Fibroblast of lung (primary cell): ENCODE measurements at regions not wholly inside any gene's neighbourhood (a gene's known extent, or its start where the extent isn't known, plus 50 kb on each side); places are given as distances from the start of the nearest gene placed in this dataset.

ENCODE experiments used
- DNase-seq, 2 donors: peaks; one replicate each; pipeline versions ENCODE4 v3.0.0 to v3.0.0-alpha.2; 2010; ENCODE audit warnings: low read depth in 2 of 2
- H2AFZ ChIP-seq: 2 replicates; pipeline ENCODE4 v1.5.1; 2012; ENCODE audit warnings: low read length, control low read depth, inconsistent platforms
- H3K27ac ChIP-seq: 2 replicates; pipeline ENCODE4 v1.5.1; 2011; ENCODE audit warnings: low read length, control low read depth; ENCODE audit not compliant: insufficient read depth
- H3K27me3 ChIP-seq: 2 replicates; pipeline ENCODE4 v1.5.1; 2011; ENCODE audit warnings: mild to moderate bottlenecking, low read length; ENCODE audit not compliant: control insufficient read depth, insufficient read depth
- H3K36me3 ChIP-seq: 2 replicates; pipeline ENCODE4 v1.5.1; 2011; ENCODE audit warnings: low read length; ENCODE audit not compliant: control insufficient read depth, insufficient read depth
- H3K4me1 ChIP-seq: 2 replicates; pipeline ENCODE4 v1.5.1; 2011; ENCODE audit warnings: low read length; ENCODE audit not compliant: control insufficient read depth, insufficient read depth; ENCODE audit errors: extremely low read depth
- H3K4me2 ChIP-seq: 2 replicates; pipeline ENCODE4 v1.5.1; 2011; ENCODE audit warnings: low read length, control low read depth; ENCODE audit not compliant: insufficient read depth; ENCODE audit errors: extremely low read depth
- H3K4me3 ChIP-seq, 4 experiments: fragments of 200-600 bp in 1 of 4; sonication (generic) in 1 of 4; replicated peaks in 1 of 4; 2 replicates each; pipeline ENCODE4 v1.5.1; 2011 to 2016; ENCODE audit warnings: low read length in 4 of 4, low read depth in 3 of 4, mild to moderate bottlenecking in 3 of 4, control low read depth in 2 of 4, inconsistent platforms in 1 of 4, mixed read lengths in 1 of 4; ENCODE audit not compliant: insufficient read depth in 1 of 4; ENCODE audit errors: control extremely low read depth in 1 of 4
- H3K79me2 ChIP-seq: 2 replicates; pipeline ENCODE4 v1.5.1; 2012; ENCODE audit warnings: mild to moderate bottlenecking, low read length, inconsistent platforms; ENCODE audit not compliant: control insufficient read depth, insufficient read depth
- H3K9ac ChIP-seq: 2 replicates; pipeline ENCODE4 v1.5.1; 2011; ENCODE audit warnings: mild to moderate bottlenecking, low read length, control low read depth; ENCODE audit not compliant: insufficient read depth
- H3K9me3 ChIP-seq: 2 replicates; pipeline ENCODE4 v1.5.1; 2012; ENCODE audit warnings: low read depth, low read length; ENCODE audit not compliant: control insufficient read depth, insufficient read depth
- H4K20me1 ChIP-seq: 2 replicates; pipeline ENCODE4 v1.5.1; 2011; ENCODE audit warnings: low read length; ENCODE audit not compliant: control insufficient read depth, insufficient read depth; ENCODE audit errors: extremely low read depth
- CTCF ChIP-seq, 2 donors: IDR thresholded peaks in 1 of 2; conservative IDR thresholded peaks in 1 of 2; 1 replicate in 1 of 2; 2 replicates in 1 of 2; pipeline ENCODE4 v1.5.1; 2011 to 2012; ENCODE audit warnings: low read length in 2 of 2, control low read depth in 1 of 2, inconsistent platforms in 1 of 2, low read depth in 1 of 2, mild to moderate bottlenecking in 1 of 2
- EZH2 ChIP-seq: IDR thresholded peaks from 2 replicates; pipeline ENCODE4 v1.5.1; 2012; ENCODE audit warnings: low read length, control low read depth, mild to moderate bottlenecking; ENCODE audit errors: missing control alignments

DNA sequence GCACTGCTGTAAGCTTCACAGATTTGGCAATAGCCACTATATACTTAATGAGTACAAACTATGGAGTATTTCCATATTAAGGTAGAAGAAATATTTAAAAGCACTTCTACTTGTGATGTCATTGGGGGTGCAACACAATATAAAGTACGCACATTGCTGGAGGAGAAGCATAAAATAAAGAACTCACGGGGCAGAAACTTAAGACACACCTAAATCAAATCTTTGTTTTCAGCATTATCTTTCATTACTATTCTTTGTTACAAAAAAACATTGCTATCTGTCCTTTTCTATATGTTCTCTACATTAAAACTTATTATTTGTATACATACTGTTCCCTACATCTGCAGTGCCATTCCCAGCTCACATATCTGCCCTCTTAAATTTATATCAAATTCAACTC lies 93.3 kb upstream of the VPREB1 start:
- H3K27me3 ChIP-seq, result peaks cover 6% of the 10 kb centered on the region

DNA sequence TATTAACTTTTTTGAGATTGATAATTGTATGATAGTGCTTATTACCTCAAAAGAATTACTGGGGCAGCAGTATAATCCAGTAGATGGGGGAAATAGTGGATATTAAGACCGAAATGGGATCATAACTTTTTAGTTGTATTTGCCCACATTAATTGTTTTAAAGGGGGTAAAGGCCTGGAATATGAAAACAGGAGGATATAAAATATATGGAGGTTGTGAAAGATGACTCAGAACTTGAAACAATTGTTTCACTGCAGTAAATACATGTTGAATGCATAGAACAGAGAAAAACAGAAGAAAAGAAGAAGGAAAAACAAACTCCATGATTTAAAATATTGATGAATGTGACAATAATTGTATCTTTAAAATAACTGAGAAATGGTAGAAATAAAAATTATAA lies 94.1 kb upstream of the VPREB1 start:
- Histone ChIP-seq H3K27me3 (peaks cover 6% of the 10 kb centered on the region), H2AFZ (no peak overlapping the region), H3K27ac (no peak overlapping the region), H3K36me3 (no peaks in the 10 kb centered on the region), H3K9ac (no peak overlapping the region), H3K4me2 (no peak overlapping the region), H3K79me2 (no peaks in the 10 kb centered on the region), H4K20me1 (no peaks in the 10 kb centered on the region), H3K4me1 (no peaks in the 10 kb centered on the region), H3K4me3 (no peak overlapping the region), H3K9me3 (no peaks in the 10 kb centered on the region)
- TF ChIP-seq EZH2 (no peak), CTCF (conservative IDR thresholded peaks at IDR 0.05 in 1 of 2, IDR thresholded peaks at IDR 0.05 in 1 of 2; ENCODE audit: low read depth in 1 of 2, low read length in 2 of 2) (no peak)
- no peak for DNase-seq

More for the DNA sequence above, 93.3 kb upstream of the VPREB1 start:
- no peak overlapping the region for H3K27ac ChIP-seq
- no peak overlapping the region for H3K4me3 ChIP-seq
- H3K4me1 ChIP-seq, result no peaks in the 10 kb centered on the region
- no peaks in the 10 kb centered on the region for H4K20me1 ChIP-seq
- TF ChIP-seq CTCF (conservative IDR thresholded peaks at IDR 0.05 in 1 of 2, IDR thresholded peaks at IDR 0.05 in 1 of 2; ENCODE audit: low read depth in 1 of 2, low read length in 2 of 2) (no peak), EZH2 (no peak)
- no peaks in the 10 kb centered on the region for H3K79me2 ChIP-seq
- H3K4me2 ChIP-seq, result no peak overlapping the region
- no peaks in the 10 kb centered on the region for H3K9me3 ChIP-seq
- no peak overlapping the region for H3K9ac ChIP-seq
- H2AFZ ChIP-seq, result no peak overlapping the region
- no peak for DNase-seq
- no peaks in the 10 kb centered on the region for H3K36me3 ChIP-seq

DNA sequence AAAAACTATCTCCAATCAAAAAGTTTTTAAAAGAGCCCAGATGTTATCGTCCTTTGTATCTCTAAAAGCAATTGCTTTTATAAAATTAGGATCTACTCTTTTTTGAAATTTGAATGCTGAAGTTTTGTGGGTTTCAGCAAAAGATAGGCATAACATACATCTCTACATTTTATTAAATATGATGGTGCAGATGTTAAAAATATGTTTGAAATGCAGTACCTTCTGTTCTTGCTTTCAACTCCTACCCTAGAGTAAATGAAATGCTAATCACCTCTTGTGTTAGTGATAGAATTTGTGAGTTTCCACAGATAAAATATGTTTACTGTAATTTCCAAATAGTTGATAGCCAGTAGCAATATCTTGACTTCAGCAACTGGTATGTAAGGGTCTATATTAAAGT lies 95.7 kb upstream of the VPREB1 start:
- no peaks in the 10 kb centered on the region for H3K4me1 ChIP-seq

More for the DNA sequence above, 95.7 kb upstream of the VPREB1 start:
- Histone ChIP-seq H3K4me2 (no peak overlapping the region), H3K9me3 (no peaks in the 10 kb centered on the region), H3K79me2 (no peaks in the 10 kb centered on the region), H3K36me3 (no peaks in the 10 kb centered on the region), H3K9ac (no peak overlapping the region), H3K4me3 (no peak overlapping the region), H3K27me3 (peaks cover 6% of the 10 kb centered on the region), H3K27ac (no peak overlapping the region), H2AFZ (no peak overlapping the region), H4K20me1 (no peaks in the 10 kb centered on the region)
- TF ChIP-seq EZH2 (no peak), CTCF (conservative IDR thresholded peaks at IDR 0.05 in 1 of 2, IDR thresholded peaks at IDR 0.05 in 1 of 2; ENCODE audit: low read depth in 1 of 2, low read length in 2 of 2) (no peak)
- DNase-seq, result no peak
